SK-N-SH (cell line): ENCODE measurements at regions not wholly inside any gene's neighbourhood (a gene's known extent, or its start where the extent isn't known, plus 50 kb on each side); places are given as distances from the start of the nearest gene placed in this dataset.

Experiments
- CTCF ChIA-PET: fragments of 300-600, 350-600 bp; formaldehyde crosslinking; extraction: SDS; loops from one replicate; lab custom pipeline; 2021; lab: Yijun Ruan, JAX
- POLR2A ChIA-PET: fragments of 350-600 bp; sonication (Branson Sonifier 250); formaldehyde crosslinking; extraction: SDS; loops from one replicate; lab custom pipeline; 2020; ENCODE audit warnings: antibody characterized with exemption, inconsistent platforms; lab: Yijun Ruan, JAX
- DNase-seq: peaks from one replicate; pipeline ENCODE4 v3.0.0; 2012
- H2AFZ ChIP-seq: fragments of 200-600 bp; sonication (generic); 2 replicates; pipeline ENCODE4 v1.8.1; 2016; ENCODE audit warnings: antibody characterized with exemption, mild to moderate bottlenecking, low read depth
- H3F3A ChIP-seq: fragments of 200-600 bp; sonication (generic); replicated peaks from 2 replicates; pipeline ENCODE3; 2016; ENCODE audit warnings: antibody characterized with exemption, mild to moderate bottlenecking; ENCODE audit not compliant: insufficient read depth
- H3K27ac ChIP-seq, 2 experiments: fragments of 200-500 bp in 1 of 2; fragments of 200-600 bp in 1 of 2; sonication (Bioruptor generic) in 1 of 2; sonication (generic), shearing (Covaris generic) in 1 of 2; 2 replicates each; pipeline versions ENCODE4 v1.5.1 to v1.6.1; 2014 to 2016; ENCODE audit warnings: low read depth in 2 of 2, inconsistent platforms in 1 of 2, low read length in 1 of 2, mild to moderate bottlenecking in 1 of 2, mixed read lengths in 1 of 2
- H3K27me3 ChIP-seq: fragments of 200-600 bp; sonication (generic), shearing (Covaris generic); 2 replicates; pipeline ENCODE4 v1.6.1; 2016; ENCODE audit warnings: mixed run types; ENCODE audit not compliant: insufficient read depth
- H3K36me3 ChIP-seq, 2 experiments: fragments of 200-500 bp in 1 of 2; fragments of 200-600 bp in 1 of 2; sonication (Bioruptor generic) in 1 of 2; sonication (generic) in 1 of 2; replicated peaks in 1 of 2; 2 replicates each; pipeline versions ENCODE3 to v1.5.1; 2014 to 2016; ENCODE audit warnings: low read length in 1 of 2, mild to moderate bottlenecking in 1 of 2; ENCODE audit not compliant: insufficient read depth in 2 of 2, control insufficient read depth in 1 of 2
- H3K4me1 ChIP-seq, 2 experiments: fragments of 200-500 bp in 1 of 2; fragments of 200-600 bp in 1 of 2; sonication (Bioruptor generic) in 1 of 2; sonication (generic), shearing (Covaris generic) in 1 of 2; 2 replicates each; pipeline versions ENCODE4 v1.5.1 to v1.6.1; 2014 to 2016; ENCODE audit warnings: low read depth in 1 of 2, low read length in 1 of 2, mixed run types in 1 of 2; ENCODE audit not compliant: insufficient read depth in 2 of 2, control insufficient read depth in 1 of 2
- H3K4me2 ChIP-seq: fragments of 200-600 bp; sonication (generic), shearing (Covaris generic); 2 replicates; pipeline ENCODE4 v1.6.1; 2017; ENCODE audit warnings: mixed run types
- H3K4me3 ChIP-seq, 2 experiments: fragments of 200-500 bp in 1 of 2; fragments of 200-600 bp in 1 of 2; sonication (Bioruptor generic) in 1 of 2; sonication (generic), shearing (Covaris generic) in 1 of 2; 2 replicates each; pipeline versions ENCODE4 v1.5.1 to v1.8.1; 2014 to 2016; ENCODE audit warnings: low read depth in 2 of 2, inconsistent platforms in 1 of 2, low read length in 1 of 2, mild to moderate bottlenecking in 1 of 2, mixed read lengths in 1 of 2, moderate library complexity in 1 of 2
- H3K79me2 ChIP-seq: fragments of 200-600 bp; sonication (generic); 2 replicates; pipeline ENCODE4 v1.8.1; 2017; ENCODE audit warnings: mild to moderate bottlenecking; ENCODE audit not compliant: insufficient read depth
- H3K9ac ChIP-seq: fragments of 200-600 bp; sonication (generic); 2 replicates; pipeline ENCODE4 v1.6.1; 2017; ENCODE audit warnings: mixed run types
- H3K9me2 ChIP-seq: fragments of 200-600 bp; sonication (generic); 2 replicates; pipeline ENCODE4 v1.6.1; 2017; ENCODE audit warnings: mixed run types
- H3K9me3 ChIP-seq: fragments of 200-600 bp; sonication (generic); 2 replicates; pipeline ENCODE4 v1.6.1; 2017; ENCODE audit warnings: mixed run types, mild to moderate bottlenecking, moderate library complexity
- H4K20me1 ChIP-seq: fragments of 200-600 bp; sonication (generic); 2 replicates; pipeline ENCODE4 v1.6.1; 2017; ENCODE audit warnings: mild to moderate bottlenecking, mixed run types; ENCODE audit not compliant: insufficient read depth
- CHD2 ChIP-seq: fragments of 150-350 bp; IDR thresholded peaks from 2 replicates; pipeline ENCODE4 v1.6.1; 2018; ENCODE audit warnings: low read length; ENCODE audit not compliant: partially characterized antibody
- EP300 ChIP-seq, 2 experiments: IDR thresholded peaks; 2 replicates each; pipeline versions ENCODE4 v1.4.0 to v1.6.1; 2012; ENCODE audit warnings: borderline replicate concordance in 1 of 2, low read depth in 1 of 2, low read length in 1 of 2
- FOSL2 ChIP-seq: IDR thresholded peaks from 2 replicates; pipeline ENCODE4 v1.4.0; 2012; ENCODE audit warnings: low read depth, mild to moderate bottlenecking, moderate library complexity, borderline replicate concordance
- FOXM1 ChIP-seq: IDR thresholded peaks from 2 replicates; pipeline ENCODE4 v1.4.0; 2012; ENCODE audit warnings: low read depth, mild to moderate bottlenecking
- GATA2 ChIP-seq: sonication (generic); formaldehyde crosslinking; IDR thresholded peaks from 2 replicates; pipeline ENCODE4 v1.5.0; 2020; ENCODE audit warnings: mild to moderate bottlenecking, missing genetic modification reagents
- MEF2A ChIP-seq: IDR thresholded peaks from 2 replicates; pipeline ENCODE4 v1.4.0; 2012; ENCODE audit warnings: low read depth, borderline replicate concordance
- NRF1 ChIP-seq: IDR thresholded peaks from 2 replicates; pipeline ENCODE4 v1.6.1; 2012; ENCODE audit warnings: low read depth, mild to moderate bottlenecking, low read length
- RFX5 ChIP-seq: IDR thresholded peaks from 2 replicates; pipeline ENCODE4 v1.6.1; 2012; ENCODE audit warnings: mild to moderate bottlenecking, improper control_type of control experiment, low read length
- RXRA ChIP-seq: IDR thresholded peaks from 2 replicates; pipeline ENCODE4 v1.4.0; 2012; ENCODE audit warnings: low read depth, mild to moderate bottlenecking, borderline replicate concordance
- SIN3A ChIP-seq: IDR thresholded peaks from 2 replicates; pipeline ENCODE4 v1.6.1; 2012; ENCODE audit warnings: low read depth, mild to moderate bottlenecking, low read length, moderate library complexity, borderline replicate concordance
- SMC3 ChIP-seq: IDR thresholded peaks from 2 replicates; pipeline ENCODE4 v1.6.1; 2012; ENCODE audit warnings: low read depth, low read length, improper control_type of control experiment
- TAF1 ChIP-seq: IDR thresholded peaks from 2 replicates; pipeline ENCODE4 v1.6.1; 2012; ENCODE audit warnings: low read depth, mild to moderate bottlenecking, low read length, moderate library complexity, borderline replicate concordance
- WGBS: methylation state at CpG from one replicate; pipeline ENCODE4 v1.1.6; 2017; ENCODE audit warnings: low lambda C conversion rate; 5-methylcytosine and 5-hydroxymethylcytosine counted together
- TF ChIP-seq, protein P1 (sequence below): fragments of 200-600 bp; sonication (generic); IDR thresholded peaks from 2 replicates; pipeline ENCODE4 v1.6.1; 2017; ENCODE audit warnings: antibody characterized with exemption, mild to moderate bottlenecking, moderate library complexity
- TF ChIP-seq, protein P2 (sequence below): IDR thresholded peaks from 2 replicates; pipeline ENCODE4; 2012
- TF ChIP-seq, protein P3 (sequence below): IDR thresholded peaks from 2 replicates; pipeline ENCODE4 v1.4.0; 2012; ENCODE audit warnings: low read depth, borderline replicate concordance

DNA sequence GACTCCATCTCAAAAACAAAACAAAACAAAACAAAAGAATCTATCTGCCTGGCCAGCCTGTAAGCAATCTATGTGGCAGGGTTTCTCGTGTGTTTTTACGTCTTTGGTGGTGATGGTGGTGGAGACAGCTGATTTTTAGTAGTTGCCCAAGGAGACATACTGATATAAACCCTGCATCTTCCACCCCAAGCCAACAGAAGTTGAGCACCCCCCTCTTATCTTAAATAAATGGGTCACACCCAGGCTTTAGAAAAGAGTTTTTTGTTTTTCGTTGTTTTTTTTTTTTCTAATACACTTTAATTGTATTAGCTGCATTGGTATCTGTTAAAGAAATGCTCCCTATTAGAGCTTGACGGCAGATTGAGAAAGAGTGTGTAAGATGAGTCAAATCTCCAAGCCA lies 134.7 kb downstream of the GLUL start:
- CTCF ChIA-PET = interaction anchor here (1.7 kb wide), 1 partner anchor 114 kb away, joined by 5 read pairs; no protein-coding TSS in a partner anchor
- no peak overlapping the region for H3K9ac ChIP-seq
- WGBS = 32% methylated on average over 4 of the region's 4 CpGs
- no peaks in the 10 kb centered on the region for H3K9me3 ChIP-seq
- H3K79me2 ChIP-seq = no peaks in the 10 kb centered on the region
- H3K36me3 ChIP-seq = no peaks in the 10 kb centered on the region
- no peak overlapping the region for H3K4me2 ChIP-seq
- POLR2A ChIA-PET = interaction anchor here (1.1 kb wide), 1 partner anchor 24 kb away, joined by 3 read pairs; no protein-coding TSS in a partner anchor
- no peaks in the 10 kb centered on the region for H3F3A ChIP-seq
- DNase-seq = no peak
- H3K27me3 ChIP-seq = no peaks in the 10 kb centered on the region
- no peaks in the 10 kb centered on the region for H3K9me2 ChIP-seq
- H4K20me1 ChIP-seq = no peaks in the 10 kb centered on the region
- TF ChIP-seq SIN3A (no peak), TAF1 (no peak), RFX5 (no peak), GATA2 (CRISPR knock-in tag) (no peak), EP300 (IDR thresholded peaks at IDR 0.05; ENCODE audit: borderline replicate concordance in 1 of 2, low read depth in 1 of 2, low read length in 1 of 2) (no peak)
- TF ChIP-seq, protein P1, sequence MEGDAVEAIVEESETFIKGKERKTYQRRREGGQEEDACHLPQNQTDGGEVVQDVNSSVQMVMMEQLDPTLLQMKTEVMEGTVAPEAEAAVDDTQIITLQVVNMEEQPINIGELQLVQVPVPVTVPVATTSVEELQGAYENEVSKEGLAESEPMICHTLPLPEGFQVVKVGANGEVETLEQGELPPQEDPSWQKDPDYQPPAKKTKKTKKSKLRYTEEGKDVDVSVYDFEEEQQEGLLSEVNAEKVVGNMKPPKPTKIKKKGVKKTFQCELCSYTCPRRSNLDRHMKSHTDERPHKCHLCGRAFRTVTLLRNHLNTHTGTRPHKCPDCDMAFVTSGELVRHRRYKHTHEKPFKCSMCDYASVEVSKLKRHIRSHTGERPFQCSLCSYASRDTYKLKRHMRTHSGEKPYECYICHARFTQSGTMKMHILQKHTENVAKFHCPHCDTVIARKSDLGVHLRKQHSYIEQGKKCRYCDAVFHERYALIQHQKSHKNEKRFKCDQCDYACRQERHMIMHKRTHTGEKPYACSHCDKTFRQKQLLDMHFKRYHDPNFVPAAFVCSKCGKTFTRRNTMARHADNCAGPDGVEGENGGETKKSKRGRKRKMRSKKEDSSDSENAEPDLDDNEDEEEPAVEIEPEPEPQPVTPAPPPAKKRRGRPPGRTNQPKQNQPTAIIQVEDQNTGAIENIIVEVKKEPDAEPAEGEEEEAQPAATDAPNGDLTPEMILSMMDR = no peak
- TF ChIP-seq, protein P2, sequence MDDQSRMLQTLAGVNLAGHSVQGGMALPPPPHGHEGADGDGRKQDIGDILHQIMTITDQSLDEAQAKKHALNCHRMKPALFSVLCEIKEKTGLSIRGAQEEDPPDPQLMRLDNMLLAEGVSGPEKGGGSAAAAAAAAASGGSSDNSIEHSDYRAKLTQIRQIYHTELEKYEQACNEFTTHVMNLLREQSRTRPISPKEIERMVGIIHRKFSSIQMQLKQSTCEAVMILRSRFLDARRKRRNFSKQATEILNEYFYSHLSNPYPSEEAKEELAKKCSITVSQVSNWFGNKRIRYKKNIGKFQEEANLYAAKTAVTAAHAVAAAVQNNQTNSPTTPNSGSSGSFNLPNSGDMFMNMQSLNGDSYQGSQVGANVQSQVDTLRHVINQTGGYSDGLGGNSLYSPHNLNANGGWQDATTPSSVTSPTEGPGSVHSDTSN = no peak
- no peak overlapping the region for H2AFZ ChIP-seq
- H3K4me3 ChIP-seq = no peak overlapping the region
- H3K4me1 ChIP-seq = peaks cover 0 to 6% of the 10 kb centered on the region in 2 experiments; a peak in 1 of 4 replicates
- H3K27ac ChIP-seq = no peak overlapping the region

DNA sequence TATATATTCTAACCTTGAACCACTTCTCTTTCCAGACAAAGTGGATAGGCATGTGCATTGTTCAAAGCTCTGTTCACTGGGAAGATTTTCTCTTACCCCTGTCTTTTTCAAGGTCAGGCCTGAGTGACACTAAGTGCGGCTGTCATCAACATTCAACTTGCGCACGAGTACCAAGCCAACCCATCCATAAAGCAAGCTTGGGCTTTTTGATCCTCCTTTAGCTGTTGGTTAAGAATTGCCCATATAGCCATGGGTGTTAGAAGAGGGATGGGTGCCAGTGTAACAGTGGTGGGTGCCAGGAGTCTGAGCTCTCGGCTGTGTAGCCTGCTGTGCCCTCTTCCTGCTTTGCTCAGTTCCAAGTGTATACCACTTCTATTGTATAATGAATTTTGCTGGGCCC lies 136.1 kb downstream of the GLUL start:
- WGBS = 56% methylated on average over 4 of the region's 4 CpGs
- CTCF ChIA-PET = no interaction called here
- Histone ChIP-seq H4K20me1 (no peaks in the 10 kb centered on the region), H3K9ac (no peak overlapping the region), H3F3A (no peaks in the 10 kb centered on the region), H3K4me1 (peaks cover 0 to 6% of the 10 kb centered on the region in 2 experiments; a peak in 1 of 4 replicates), H3K27me3 (no peaks in the 10 kb centered on the region), H3K9me2 (no peaks in the 10 kb centered on the region), H3K9me3 (no peaks in the 10 kb centered on the region), H3K79me2 (no peaks in the 10 kb centered on the region)
- DNase-seq = no peak
- POLR2A ChIA-PET = no interaction called here
- no peak for TF ChIP-seq SMC3
- no peak for TF ChIP-seq RFX5
- TF ChIP-seq RXRA = no peak
- no peak for TF ChIP-seq SIN3A
- TF ChIP-seq, protein P3, sequence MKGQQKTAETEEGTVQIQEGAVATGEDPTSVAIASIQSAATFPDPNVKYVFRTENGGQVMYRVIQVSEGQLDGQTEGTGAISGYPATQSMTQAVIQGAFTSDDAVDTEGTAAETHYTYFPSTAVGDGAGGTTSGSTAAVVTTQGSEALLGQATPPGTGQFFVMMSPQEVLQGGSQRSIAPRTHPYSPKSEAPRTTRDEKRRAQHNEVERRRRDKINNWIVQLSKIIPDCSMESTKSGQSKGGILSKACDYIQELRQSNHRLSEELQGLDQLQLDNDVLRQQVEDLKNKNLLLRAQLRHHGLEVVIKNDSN = no peak
- TF ChIP-seq CHD2 = no peak
- TF ChIP-seq EP300 (IDR thresholded peaks at IDR 0.05; ENCODE audit: borderline replicate concordance in 1 of 2, low read depth in 1 of 2, low read length in 1 of 2) = no peak
- no peak for TF ChIP-seq NRF1
- TF ChIP-seq MEF2A = no peak
- no peak for TF ChIP-seq FOSL2
- no peak for TF ChIP-seq FOXM1
- TF ChIP-seq, all 33 proteins: peak for 0
- no peak overlapping the region for H3K4me3 ChIP-seq
- no peak overlapping the region for H3K27ac ChIP-seq
- no peak overlapping the region for H3K4me2 ChIP-seq
- H2AFZ ChIP-seq = no peak overlapping the region
- H3K36me3 ChIP-seq = no peaks in the 10 kb centered on the region
